ENCODE measurements at regions not wholly inside any gene's neighbourhood (a gene's known extent, or its start where the extent isn't known, plus 50 kb on each side); places are given as distances from the start of the nearest gene placed in this dataset.

- CTCF ChIA-PET (ENCODE audit: low intra/inter-chr PET ratio): no interaction called here
- Histone ChIP-seq H3K9ac (ENCODE audit: insufficient read depth in 1 of 2, low read depth in 2 of 2, low read length in 2 of 2) (no peak overlapping the region), H3K9me3 (replicated peaks; ENCODE audit: control insufficient read depth, insufficient read depth, low read depth, low read length) (no peaks in the 10 kb centered on the region), H3K4me3 (no peak overlapping the region), H3K79me2 (ENCODE audit: control insufficient read depth, insufficient read depth, low read length) (no peaks in the 10 kb centered on the region), H3K36me3 (ENCODE audit: control insufficient read depth, insufficient read depth, low read length) (no peaks in the 10 kb centered on the region), H3K27ac (ENCODE audit: extremely low read depth, low read depth, low read length) (no peak overlapping the region), H3K27me3 (ENCODE audit: control insufficient read depth in 2 of 2, insufficient read depth in 2 of 2, low read length in 2 of 2) (no peaks in the 10 kb centered on the region), H2AFZ (ENCODE audit: low read depth, low read length) (no peak overlapping the region), H3K4me2 (ENCODE audit: insufficient read depth, low read length) (no peak overlapping the region), H3K9me1 (ENCODE audit: control insufficient read depth, insufficient read depth, low read length) (no peaks in the 10 kb centered on the region), H3K4me1 (replicated peaks in 1 of 2; ENCODE audit: control insufficient read depth in 2 of 2, insufficient read depth in 2 of 2, low read length in 2 of 2) (no peaks in the 10 kb centered on the region), H4K20me1 (replicated peaks; ENCODE audit: control insufficient read depth, insufficient read depth, low read length) (no peaks in the 10 kb centered on the region)
- DNase-seq (ENCODE audit: extremely low read depth in 1 of 4, low spot score in 3 of 4) (no peak), FAIRE-seq (no peak), ATAC-seq (no peak)
- in situ Hi-C loops (cut with MboI): no loop called here
- POLR2A ChIA-PET: no interaction called here
- intact Hi-C loops (cut with micrococcal nuclease): no loop called here
- no TSS peak for BruUV-seq (replicated peaks)
- TF ChIP-seq MAFG (tag; conservative IDR thresholded peaks at IDR 0.05) (no peak), MNT (conservative IDR thresholded peaks at IDR 0.05) (no peak), ILF3 (IDR thresholded peaks at IDR 0.05; ENCODE audit: borderline replicate concordance) (no peak), EWSR1 (IDR thresholded peaks at IDR 0.05; ENCODE audit: borderline replicate concordance, low read depth, partially characterized antibody) (no peak), TBP (optimal IDR thresholded peaks at IDR 0.05; ENCODE audit: low read depth, low read length) (no peak), ZNF76 (CRISPR knock-in tag; IDR thresholded peaks at IDR 0.05; ENCODE audit: borderline replicate concordance) (no peak), MTF1 (CRISPR knock-in tag; IDR thresholded peaks at IDR 0.05; ENCODE audit: borderline replicate concordance) (no peak), ZBTB5 (IDR thresholded peaks at IDR 0.05) (no peak), CREB3 (tag; conservative IDR thresholded peaks at IDR 0.05; ENCODE audit: low read depth) (no peak), ZBTB34 (CRISPR knock-in tag; IDR thresholded peaks at IDR 0.05) (no peak), ZNF740 (CRISPR knock-in tag; IDR thresholded peaks at IDR 0.05) (no peak), ZNF740 (tag; IDR thresholded peaks at IDR 0.05) (no peak), ARID1B (IDR thresholded peaks at IDR 0.05) (no peak), U2AF2 (optimal IDR thresholded peaks at IDR 0.05; ENCODE audit: low read depth, low read length) (no peak)
These were observed 279.4 kb downstream of the FAT3 start for GRCh38 chr11:92504004-92504403.

Data from K562 (cell line).